ENCODE measurements at regions not wholly inside any gene's neighbourhood (a gene's known extent, or its start where the extent isn't known, plus 50 kb on each side); places are given as distances from the start of the nearest gene placed in this dataset.

GRCh38 chr1:219308367-219308766 lies 134.7 kb downstream of the LYPLAL1 start:
- no peaks in the 10 kb centered on the region for H3K79me1 ChIP-seq (ENCODE audit: low read depth, low read length)
- no peak overlapping the region for H2BK5ac ChIP-seq (ENCODE audit: low read depth, low read length)
- ChIA-PET CTCF (ENCODE audit: partially characterized antibody) (interaction anchor here (0.6 kb wide), 1 partner anchor 195 kb away, joined by 3 read pairs; no protein-coding TSS in a partner anchor), POLR2A (ENCODE audit: partially characterized antibody) (no interaction called here)
- 89% methylated on average over 1 of the region's 4 CpGs; no CpG with 5 or more reads in 1 of the 2 experiments for WGBS, 2 experiments (ENCODE audit: extremely low coverage in 1 of 2, insufficient coverage in 1 of 2, insufficient read length in 1 of 2, insufficient replicate concordance in 2 of 2, low coverage in 1 of 2, low lambda C conversion rate in 2 of 2, missing lambda C conversion rate in 1 of 2)
- no peak overlapping the region for H3K4me2 ChIP-seq (ENCODE audit: insufficient read depth in 1 of 2, low read depth in 2 of 2, low read length in 2 of 2)
- no peak overlapping the region for H4K5ac ChIP-seq (ENCODE audit: insufficient read length, low read depth, low read length)
- no peak overlapping the region for H3K4me3 ChIP-seq (ENCODE audit: extremely low read depth in 1 of 4, insufficient read depth in 2 of 4, low read depth in 3 of 4, low read length in 4 of 4)
- H2BK120ac ChIP-seq (replicated peaks; ENCODE audit: low read depth, low read length) = no peak overlapping the region
- H2BK12ac ChIP-seq (ENCODE audit: low read depth, low read length) = no peak overlapping the region
- no peak overlapping the region for H4K8ac ChIP-seq (ENCODE audit: extremely low read depth, insufficient read depth, low read length)
- no peak overlapping the region for H3K4ac ChIP-seq (replicated peaks; ENCODE audit: insufficient read length, low read depth, low read length)
- H4K91ac ChIP-seq (replicated peaks; ENCODE audit: insufficient read length, low read length) = no peak overlapping the region
- H3K9ac ChIP-seq (replicated peaks in 1 of 4; ENCODE audit: extremely low read depth in 1 of 4, low read depth in 3 of 4, low read length in 3 of 4) = no peak overlapping the region
- no peak overlapping the region for H3K27ac ChIP-seq (ENCODE audit: low read depth, low read length)
- H3K18ac ChIP-seq (ENCODE audit: extremely low read depth, low read length) = no peak overlapping the region
- H3K23ac ChIP-seq (ENCODE audit: insufficient read length) = no peak overlapping the region
- no peak overlapping the region for H2AK5ac ChIP-seq (ENCODE audit: low read depth, low read length)
- no peak overlapping the region for H3K56ac ChIP-seq (replicated peaks; ENCODE audit: insufficient read length, low read depth, low read length)
- H3K23me2 ChIP-seq (ENCODE audit: low read depth, low read length) = no peaks in the 10 kb centered on the region
- H3K79me2 ChIP-seq (ENCODE audit: control insufficient read depth in 1 of 2, insufficient read depth in 2 of 2, low read length in 2 of 2) = no peaks in the 10 kb centered on the region
- H3K4me1 ChIP-seq (replicated peaks in 1 of 4; ENCODE audit: control insufficient read depth in 3 of 4, insufficient read depth in 4 of 4, low read length in 3 of 4) = no peaks in the 10 kb centered on the region
- H3K36me3 ChIP-seq (ENCODE audit: control insufficient read depth in 2 of 4, insufficient read depth in 4 of 4, low read length in 3 of 4) = no peaks in the 10 kb centered on the region
- no peak for DNase-seq (ENCODE audit: low read depth in 1 of 2, low spot score in 2 of 2)
- H2BK20ac ChIP-seq (ENCODE audit: low read length) = no peak overlapping the region
- H3K9me3 ChIP-seq (ENCODE audit: insufficient read depth in 2 of 2, low read depth in 1 of 2, low read length in 1 of 2) = peaks cover 2 to 3% of the 10 kb centered on the region in 2 experiments; a peak in 1 of 4 replicates
- no peaks in the 10 kb centered on the region for H3K27me3 ChIP-seq (replicated peaks in 1 of 4; ENCODE audit: control insufficient read depth in 3 of 4, extremely low read depth in 1 of 4, insufficient read depth in 3 of 4, low read length in 3 of 4)
- no peak for FAIRE-seq
- H4K20me1 ChIP-seq (replicated peaks in 1 of 2; ENCODE audit: control insufficient read depth in 1 of 2, insufficient read depth in 2 of 2, low read length in 2 of 2) = no peaks in the 10 kb centered on the region
- no peak overlapping the region for H2AFZ ChIP-seq (ENCODE audit: low read length)
- no peak overlapping the region for H3K14ac ChIP-seq (ENCODE audit: insufficient read length)
- H2BK15ac ChIP-seq (ENCODE audit: low read length) = no peak overlapping the region
- TF ChIP-seq SIX5 (IDR thresholded peaks at IDR 0.05; ENCODE audit: low read depth, low read length) = no peak
- no peak for TF ChIP-seq POLR2AphosphoS5 (IDR thresholded peaks at IDR 0.05; ENCODE audit: low read depth, low read length)
- TF ChIP-seq SUZ12 (IDR thresholded peaks at IDR 0.05; ENCODE audit: low read length) = no peak
- no peak for TF ChIP-seq SP2 (IDR thresholded peaks at IDR 0.05; ENCODE audit: low read length)
- no peak for TF ChIP-seq TEAD4 (IDR thresholded peaks at IDR 0.05; ENCODE audit: low read depth, low read length)
